Spleen (tissue), 7 donors: ENCODE measurements at regions not wholly inside any gene's neighbourhood (a gene's known extent, or its start where the extent isn't known, plus 50 kb on each side); places are given as distances from the start of the nearest gene placed in this dataset.

Experiments used
- POLR2A ChIP-seq, 3 donors: fragments of 450-650 bp; IDR thresholded peaks; one replicate each; pipeline ENCODE4 v1.5.1; 2017; ENCODE audit warnings: antibody characterized with exemption in 3 of 3, mild to moderate bottlenecking in 1 of 3
- TF ChIP-seq, protein P1 (sequence below), 11 experiments: fragments of 200-600 bp in 7 of 11; fragments of 450-650 bp in 4 of 11; sonication (generic) in 4 of 11; IDR thresholded peaks in 8 of 11; conservative IDR thresholded peaks in 3 of 11; 1 replicate in 7 of 11; 2 replicates in 4 of 11; pipeline versions ENCODE4 v1.4.0 to v1.8.0; 2016 to 2021; ENCODE audit warnings: antibody characterized with exemption in 11 of 11, inconsistent platforms in 4 of 11, mild to moderate bottlenecking in 1 of 11
- donor health status: DM: no; HTN: no; CAD: no; lungs with moderate emphysema.
- donor health status: DM: no; HTN: no; CAD: no.
- donor health status: DM: no; HTN: no; CAD: no.

DNA sequence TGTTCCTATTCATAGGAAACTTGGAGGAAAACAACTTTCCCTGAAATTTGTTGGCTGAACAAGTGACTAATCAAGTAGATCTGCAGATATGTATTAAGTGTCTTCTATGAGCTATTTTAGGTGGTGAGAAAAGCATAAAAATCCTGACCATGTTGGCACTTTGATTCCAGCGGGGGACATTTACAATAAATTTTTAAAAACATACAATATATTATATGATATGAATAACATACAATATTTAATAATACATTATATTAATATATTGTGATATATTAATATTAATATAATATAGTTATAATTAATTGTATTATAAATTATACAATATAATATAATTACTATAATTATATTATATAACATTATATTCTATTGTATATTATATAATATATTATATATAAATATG, 362.9 kb upstream of the SOX9 start:
- TF ChIP-seq, protein P1, sequence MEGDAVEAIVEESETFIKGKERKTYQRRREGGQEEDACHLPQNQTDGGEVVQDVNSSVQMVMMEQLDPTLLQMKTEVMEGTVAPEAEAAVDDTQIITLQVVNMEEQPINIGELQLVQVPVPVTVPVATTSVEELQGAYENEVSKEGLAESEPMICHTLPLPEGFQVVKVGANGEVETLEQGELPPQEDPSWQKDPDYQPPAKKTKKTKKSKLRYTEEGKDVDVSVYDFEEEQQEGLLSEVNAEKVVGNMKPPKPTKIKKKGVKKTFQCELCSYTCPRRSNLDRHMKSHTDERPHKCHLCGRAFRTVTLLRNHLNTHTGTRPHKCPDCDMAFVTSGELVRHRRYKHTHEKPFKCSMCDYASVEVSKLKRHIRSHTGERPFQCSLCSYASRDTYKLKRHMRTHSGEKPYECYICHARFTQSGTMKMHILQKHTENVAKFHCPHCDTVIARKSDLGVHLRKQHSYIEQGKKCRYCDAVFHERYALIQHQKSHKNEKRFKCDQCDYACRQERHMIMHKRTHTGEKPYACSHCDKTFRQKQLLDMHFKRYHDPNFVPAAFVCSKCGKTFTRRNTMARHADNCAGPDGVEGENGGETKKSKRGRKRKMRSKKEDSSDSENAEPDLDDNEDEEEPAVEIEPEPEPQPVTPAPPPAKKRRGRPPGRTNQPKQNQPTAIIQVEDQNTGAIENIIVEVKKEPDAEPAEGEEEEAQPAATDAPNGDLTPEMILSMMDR (IDR thresholded peaks at IDR 0.05 in 8 of 11, conservative IDR thresholded peaks at IDR 0.05 in 3 of 11) = no peak
- no peak for TF ChIP-seq POLR2A (IDR thresholded peaks at IDR 0.05)
